ENCODE measurements at regions not wholly inside any gene's neighbourhood (a gene's known extent, or its start where the extent isn't known, plus 50 kb on each side); places are given as distances from the start of the nearest gene placed in this dataset.

GRCh38 chr11:45569776-45570175, 95.6 kb downstream of the CHST1 start:
- no peak for TF ChIP-seq SMC3 (IDR thresholded peaks at IDR 0.05; ENCODE audit: low read depth, low read length)
- TF ChIP-seq TAF1 (IDR thresholded peaks at IDR 0.05; ENCODE audit: borderline replicate concordance, low read depth, low read length), result no peak
- TF ChIP-seq CTCF (IDR thresholded peaks at IDR 0.05), result no peak
- TF ChIP-seq EP300 (IDR thresholded peaks at IDR 0.05; ENCODE audit: borderline replicate concordance in 1 of 2, low read depth in 1 of 2, low read length in 1 of 2), result no peak
- no peak for TF ChIP-seq MAX (IDR thresholded peaks at IDR 0.05; ENCODE audit: low read depth)
- TF ChIP-seq YY1 (IDR thresholded peaks at IDR 0.05; ENCODE audit: low read depth), result no peak
- TF ChIP-seq POLR2AphosphoS5 (IDR thresholded peaks at IDR 0.05; ENCODE audit: low read depth, low read length), result no peak
- no peak for TF ChIP-seq USF1 (IDR thresholded peaks at IDR 0.05; ENCODE audit: borderline replicate concordance, low read depth)
- no peak for TF ChIP-seq REST (IDR thresholded peaks at IDR 0.05; ENCODE audit: low read depth, low read length)
- no peak for TF ChIP-seq MXI1 (IDR thresholded peaks at IDR 0.05; ENCODE audit: low read depth, low read length)
- no peak for TF ChIP-seq RFX5 (IDR thresholded peaks at IDR 0.05; ENCODE audit: low read length)
- no peak for TF ChIP-seq EZH2phosphoT487 (IDR thresholded peaks at IDR 0.05; ENCODE audit: borderline replicate concordance, low read depth)
- no peak for TF ChIP-seq GATA2 (CRISPR knock-in tag; IDR thresholded peaks at IDR 0.05)
- TF ChIP-seq RCOR1 (IDR thresholded peaks at IDR 0.05; ENCODE audit: low read length), result no peak
